Type B pancreatic cell (in vitro differentiated cells): ENCODE measurements at regions not wholly inside any gene's neighbourhood (a gene's known extent, or its start where the extent isn't known, plus 50 kb on each side); places are given as distances from the start of the nearest gene placed in this dataset.

Experiments
- DNase-seq: peaks from one replicate; pipeline ENCODE4 v3.0.0; 2021; ENCODE audit warnings: mixed read lengths; ENCODE audit not compliant: unreplicated experiment; ENCODE audit errors: extremely low spot score
- H3K27ac Mint-ChIP-seq: 2 replicates; pipeline ENCODE4 v1.8.0; 2021; ENCODE audit warnings: mild to moderate bottlenecking, mixed read lengths
- H3K27me3 Mint-ChIP-seq: 2 replicates; pipeline ENCODE4 v1.8.0; 2021; ENCODE audit warnings: mixed read lengths
- H3K36me3 Mint-ChIP-seq: 2 replicates; pipeline ENCODE4 v1.8.0; 2021; ENCODE audit warnings: mixed read lengths
- H3K4me1 Mint-ChIP-seq: one replicate; pipeline ENCODE4 v1.8.0; 2021; ENCODE audit warnings: mixed read lengths; ENCODE audit not compliant: unreplicated experiment
- H3K4me3 Mint-ChIP-seq: 2 replicates; pipeline ENCODE4 v1.8.0; 2021; ENCODE audit warnings: mild to moderate bottlenecking, mixed read lengths
- H3K9me3 Mint-ChIP-seq: 2 replicates; pipeline ENCODE4 v1.8.0; 2021; ENCODE audit warnings: mixed read lengths
- TF ChIP-seq, protein P1 (sequence below): fragments of 200-600 bp; sonication (generic); conservative IDR thresholded peaks from 2 replicates; pipeline ENCODE4 v1.5.0; 2021; ENCODE audit warnings: antibody characterized with exemption, mild to moderate bottlenecking

DNA sequence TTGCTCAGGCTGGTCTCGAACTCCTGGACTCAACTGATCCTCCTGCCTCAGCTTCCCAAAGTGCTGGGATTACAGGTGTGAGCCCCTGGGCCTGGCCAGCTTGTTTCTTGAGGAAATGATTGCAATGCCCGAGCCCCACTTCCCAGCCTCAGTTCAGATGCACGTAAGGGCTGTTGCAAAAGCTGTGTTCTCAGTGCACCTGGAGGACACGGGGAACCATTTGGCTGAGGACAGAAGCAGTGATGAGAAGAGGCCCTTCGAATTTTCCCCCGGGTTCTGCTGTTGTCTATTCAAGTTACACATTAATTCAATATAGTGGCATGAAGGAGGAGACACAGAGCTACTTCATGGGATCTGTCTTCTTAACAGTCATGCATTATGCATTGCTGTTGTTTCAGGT is 78.8 kb upstream of the WDR26 start:
- H3K4me1 Mint-ChIP-seq, result peaks cover 7% of the 10 kb centered on the region
- H3K36me3 Mint-ChIP-seq, result no peaks in the 10 kb centered on the region
- no peaks in the 10 kb centered on the region for H3K27me3 Mint-ChIP-seq
- TF ChIP-seq, protein P1, sequence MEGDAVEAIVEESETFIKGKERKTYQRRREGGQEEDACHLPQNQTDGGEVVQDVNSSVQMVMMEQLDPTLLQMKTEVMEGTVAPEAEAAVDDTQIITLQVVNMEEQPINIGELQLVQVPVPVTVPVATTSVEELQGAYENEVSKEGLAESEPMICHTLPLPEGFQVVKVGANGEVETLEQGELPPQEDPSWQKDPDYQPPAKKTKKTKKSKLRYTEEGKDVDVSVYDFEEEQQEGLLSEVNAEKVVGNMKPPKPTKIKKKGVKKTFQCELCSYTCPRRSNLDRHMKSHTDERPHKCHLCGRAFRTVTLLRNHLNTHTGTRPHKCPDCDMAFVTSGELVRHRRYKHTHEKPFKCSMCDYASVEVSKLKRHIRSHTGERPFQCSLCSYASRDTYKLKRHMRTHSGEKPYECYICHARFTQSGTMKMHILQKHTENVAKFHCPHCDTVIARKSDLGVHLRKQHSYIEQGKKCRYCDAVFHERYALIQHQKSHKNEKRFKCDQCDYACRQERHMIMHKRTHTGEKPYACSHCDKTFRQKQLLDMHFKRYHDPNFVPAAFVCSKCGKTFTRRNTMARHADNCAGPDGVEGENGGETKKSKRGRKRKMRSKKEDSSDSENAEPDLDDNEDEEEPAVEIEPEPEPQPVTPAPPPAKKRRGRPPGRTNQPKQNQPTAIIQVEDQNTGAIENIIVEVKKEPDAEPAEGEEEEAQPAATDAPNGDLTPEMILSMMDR, result no peak
- H3K27ac Mint-ChIP-seq, result no peak overlapping the region
- no peak overlapping the region for H3K4me3 Mint-ChIP-seq
- no peaks in the 10 kb centered on the region for H3K9me3 Mint-ChIP-seq
- DNase-seq, result no peak

DNA sequence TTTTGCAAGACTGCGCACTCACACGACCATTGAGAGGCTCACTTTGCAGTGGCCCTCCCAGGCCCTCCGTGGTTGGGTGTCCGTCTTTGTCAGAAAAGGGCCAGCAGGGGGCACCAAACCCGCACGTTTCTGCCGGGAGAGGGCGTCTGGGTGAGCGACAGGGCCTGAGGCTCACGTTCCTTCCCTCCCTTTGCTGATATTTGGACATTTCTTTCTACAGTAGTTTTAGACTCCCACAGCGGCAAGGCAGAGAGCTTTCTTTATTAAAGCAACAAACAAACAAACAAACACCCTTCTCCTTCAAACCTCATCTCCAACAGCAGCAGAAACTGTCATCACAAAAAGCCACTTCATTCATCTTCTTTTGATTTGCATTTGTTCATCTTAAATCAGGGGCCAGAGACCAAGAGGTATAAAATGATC is 79.2 kb upstream of the WDR26 start:
- peaks cover 7% of the 10 kb centered on the region for H3K4me1 Mint-ChIP-seq

DNA sequence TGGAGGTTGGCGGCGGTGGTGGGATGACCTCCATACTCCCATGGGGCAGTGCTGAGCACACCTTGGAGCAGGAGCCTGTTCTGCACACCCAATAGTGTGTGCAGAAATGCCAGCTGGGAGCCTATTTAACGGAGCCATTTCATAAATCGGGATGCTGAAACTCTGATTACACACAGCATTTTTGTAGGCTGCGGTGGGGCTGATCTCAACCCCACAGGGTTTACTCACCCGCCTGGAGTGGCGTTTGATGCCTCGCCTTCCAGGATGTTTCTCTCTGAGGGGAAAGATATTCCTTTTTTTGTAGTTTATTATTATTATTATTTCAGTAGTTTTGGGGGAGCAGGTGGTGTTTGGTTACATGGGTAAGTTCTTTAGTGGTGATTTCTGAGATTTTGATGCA is 82.6 kb upstream of the WDR26 start:
- Mint-ChIP-seq H3K27me3 (no peaks in the 10 kb centered on the region), H3K27ac (no peak overlapping the region), H3K9me3 (no peaks in the 10 kb centered on the region), H3K36me3 (no peaks in the 10 kb centered on the region), H3K4me1 (peaks cover 7% of the 10 kb centered on the region), H3K4me3 (no peak overlapping the region)
- TF ChIP-seq, protein P1, result no peak
- DNase-seq, result no peak

More for the DNA sequence above, 79.2 kb upstream of the WDR26 start:
- Mint-ChIP-seq H3K36me3 (no peaks in the 10 kb centered on the region), H3K27ac (no peak overlapping the region), H3K9me3 (no peaks in the 10 kb centered on the region), H3K4me3 (no peak overlapping the region), H3K27me3 (no peaks in the 10 kb centered on the region)
- DNase-seq, result peak; percentile 94
- TF ChIP-seq, protein P1, result peak; percentile 96

DNA sequence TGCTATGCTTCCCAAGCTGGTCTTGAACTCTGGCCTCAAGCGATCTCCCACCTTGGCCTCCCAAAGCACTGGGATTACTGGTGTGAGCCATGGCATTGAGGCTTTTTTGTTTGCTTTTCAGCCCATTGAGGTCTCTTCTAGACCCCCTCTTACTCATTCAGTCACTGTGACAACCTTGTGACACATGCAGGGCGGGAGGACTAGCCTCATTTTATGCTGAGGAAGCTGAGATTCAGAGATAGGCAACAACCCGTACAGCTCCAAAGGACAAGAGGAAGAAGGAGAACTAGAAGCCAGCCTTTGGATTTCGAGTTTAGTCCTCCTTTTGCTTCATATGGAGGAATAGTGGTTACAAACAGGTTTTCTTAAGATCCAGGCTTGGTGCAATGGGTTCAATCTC is 83.9 kb upstream of the WDR26 start:
- no peak overlapping the region for H3K4me3 Mint-ChIP-seq
- TF ChIP-seq, protein P1, result no peak
- no peaks in the 10 kb centered on the region for H3K27me3 Mint-ChIP-seq
- no peaks in the 10 kb centered on the region for H3K9me3 Mint-ChIP-seq
- no peak for DNase-seq
- H3K4me1 Mint-ChIP-seq, result peaks cover 5% of the 10 kb centered on the region
- no peaks in the 10 kb centered on the region for H3K36me3 Mint-ChIP-seq
- no peak overlapping the region for H3K27ac Mint-ChIP-seq

DNA sequence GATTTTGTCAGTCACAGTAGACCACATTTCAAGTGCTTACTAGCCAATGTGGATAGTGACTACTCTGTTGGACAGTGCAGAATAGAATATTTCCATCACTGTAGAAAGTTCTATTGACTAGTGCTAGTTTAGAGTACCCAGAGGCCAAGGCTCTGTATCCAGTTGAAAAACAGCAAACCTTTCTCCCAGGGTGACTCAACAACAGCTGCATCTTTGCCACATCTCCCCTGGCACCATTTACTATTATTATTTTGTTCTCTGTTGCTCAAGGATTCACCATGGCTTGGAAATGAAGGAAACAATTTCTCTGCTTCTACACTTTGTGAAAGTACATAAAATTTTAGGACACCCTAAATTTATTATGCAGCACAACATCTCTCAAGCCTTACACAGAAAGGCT is 85.3 kb upstream of the WDR26 start:
- Mint-ChIP-seq H3K36me3 (no peaks in the 10 kb centered on the region), H3K27me3 (no peaks in the 10 kb centered on the region), H3K4me1 (no peaks in the 10 kb centered on the region), H3K27ac (no peak overlapping the region), H3K9me3 (no peaks in the 10 kb centered on the region), H3K4me3 (no peak overlapping the region)
- TF ChIP-seq, protein P1, result no peak
- no peak for DNase-seq

DNA sequence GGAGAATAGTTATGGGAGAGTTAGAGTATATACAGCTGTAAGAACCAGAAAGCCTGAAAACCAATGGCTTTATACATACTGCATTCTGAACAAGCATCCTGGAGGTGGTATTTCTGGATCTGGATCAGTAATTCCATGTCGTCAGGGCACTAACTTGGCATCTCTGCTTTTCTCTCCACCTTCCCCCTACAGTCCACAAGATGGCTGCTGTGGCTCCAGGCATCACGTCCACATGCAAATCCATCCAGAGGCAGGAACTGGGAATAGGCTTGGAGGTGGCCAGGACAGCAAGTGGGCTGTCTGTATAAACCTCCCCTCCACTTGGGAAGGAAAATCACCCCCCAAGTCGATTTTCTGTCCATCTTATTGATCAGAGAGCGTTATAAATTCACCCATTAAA is 86.2 kb upstream of the WDR26 start:
- TF ChIP-seq, protein P1, result no peak
- no peak overlapping the region for H3K27ac Mint-ChIP-seq
- no peak overlapping the region for H3K4me3 Mint-ChIP-seq
- H3K27me3 Mint-ChIP-seq, result no peaks in the 10 kb centered on the region
- DNase-seq, result no peak
- no peaks in the 10 kb centered on the region for H3K4me1 Mint-ChIP-seq
- no peaks in the 10 kb centered on the region for H3K36me3 Mint-ChIP-seq
- no peaks in the 10 kb centered on the region for H3K9me3 Mint-ChIP-seq
